Loucy (cell line): ENCODE measurements at regions not wholly inside any gene's neighbourhood (a gene's known extent, or its start where the extent isn't known, plus 50 kb on each side); places are given as distances from the start of the nearest gene placed in this dataset.

ENCODE experiments used
- H2AFZ ChIP-seq: fragments of 200-600 bp; sonication (generic); 2 replicates; pipeline ENCODE4 v1.6.0; 2016; ENCODE audit warnings: antibody characterized with exemption, mild to moderate bottlenecking, low read length, moderate library complexity
- H3F3A ChIP-seq: fragments of 200-600 bp; 2 replicates; pipeline ENCODE4 v1.6.0; 2016; ENCODE audit warnings: antibody characterized with exemption, low read depth, mild to moderate bottlenecking
- H3K27me3 ChIP-seq: fragments of 200-600 bp; sonication (generic); 2 replicates; pipeline ENCODE4 v1.6.1; 2014; ENCODE audit warnings: low read length, mild to moderate bottlenecking; ENCODE audit not compliant: insufficient read depth, poor library complexity, severe bottlenecking
- H3K36me3 ChIP-seq: fragments of 200-600 bp; sonication (generic); 2 replicates; pipeline ENCODE4 v1.6.1; 2016; ENCODE audit warnings: low read length; ENCODE audit not compliant: insufficient read depth
- H3K4me1 ChIP-seq: fragments of 200-600 bp; sonication (generic); 2 replicates; pipeline ENCODE4 v1.5.1; 2014; ENCODE audit warnings: low read length, mild to moderate bottlenecking; ENCODE audit not compliant: insufficient read depth, poor library complexity, severe bottlenecking
- H3K4me2 ChIP-seq: fragments of 200-600 bp; sonication (generic); 2 replicates; pipeline ENCODE4 v1.6.0; 2014; ENCODE audit warnings: antibody characterized with exemption, low read length, low read depth, mild to moderate bottlenecking; ENCODE audit not compliant: poor library complexity, severe bottlenecking
- H3K4me3 ChIP-seq: fragments of 200-600 bp; sonication (generic); 2 replicates; pipeline ENCODE4 v1.5.1; 2014; ENCODE audit warnings: low read length, mild to moderate bottlenecking, mixed read lengths; ENCODE audit not compliant: poor library complexity, severe bottlenecking
- H3K79me2 ChIP-seq: fragments of 200-600 bp; sonication (generic); 2 replicates; pipeline ENCODE4 v1.6.1; 2014; ENCODE audit warnings: low read length; ENCODE audit not compliant: insufficient read depth
- H3K9ac ChIP-seq: fragments of 200-600 bp; sonication (generic); 2 replicates; pipeline ENCODE4 v1.6.0; 2014; ENCODE audit warnings: mild to moderate bottlenecking, low read depth, low read length, moderate library complexity; ENCODE audit not compliant: poor library complexity, severe bottlenecking
- H3K9me2 ChIP-seq: fragments of 200-600 bp; sonication (generic); replicated peaks from 2 replicates; pipeline ENCODE4 v1.6.1; 2016; ENCODE audit warnings: low read depth, low read length, mixed read lengths
- H3K9me3 ChIP-seq: fragments of 200-600 bp; sonication (generic); 2 replicates; pipeline ENCODE4 v1.6.1; 2014; ENCODE audit warnings: mild to moderate bottlenecking, antibody characterized with exemption, low read length, low read depth; ENCODE audit not compliant: insufficient read depth
- H4K20me1 ChIP-seq: fragments of 200-600 bp; sonication (generic); 2 replicates; pipeline ENCODE4 v1.6.0; 2014; ENCODE audit warnings: antibody characterized with exemption, low read length, mild to moderate bottlenecking; ENCODE audit not compliant: insufficient read depth, poor library complexity, severe bottlenecking
- CTCF ChIP-seq: fragments of 200-600 bp; sonication (generic); conservative IDR thresholded peaks from 2 replicates; pipeline ENCODE4 v1.5.1; 2014; ENCODE audit warnings: mild to moderate bottlenecking, antibody characterized with exemption, low read length
- EZH2phosphoT487 ChIP-seq: fragments of 200-600 bp; IDR thresholded peaks from 2 replicates; pipeline ENCODE4 v1.6.1; 2018; ENCODE audit warnings: antibody characterized with exemption, mild to moderate bottlenecking, moderate library complexity, borderline replicate concordance

- H3K79me2 ChIP-seq, result no peaks in the 10 kb centered on the region
- no peak overlapping the region for H3K4me2 ChIP-seq
- H3K27me3 ChIP-seq, result no peaks in the 10 kb centered on the region
- H3K9ac ChIP-seq, result no peak overlapping the region
- TF ChIP-seq CTCF (no peak), EZH2phosphoT487 (no peak)
- H2AFZ ChIP-seq, result no peak overlapping the region
- no peaks in the 10 kb centered on the region for H3K4me1 ChIP-seq
- H3K4me3 ChIP-seq, result no peak overlapping the region
- H3K36me3 ChIP-seq, result no peaks in the 10 kb centered on the region
- no peaks in the 10 kb centered on the region for H3F3A ChIP-seq
- H3K9me2 ChIP-seq, result no peaks in the 10 kb centered on the region
- no peaks in the 10 kb centered on the region for H3K9me3 ChIP-seq
- H4K20me1 ChIP-seq, result no peaks in the 10 kb centered on the region
These were observed 376.4 kb upstream of the KAZN start for GRCh38 chr1:14222086-14222485.

DNA sequence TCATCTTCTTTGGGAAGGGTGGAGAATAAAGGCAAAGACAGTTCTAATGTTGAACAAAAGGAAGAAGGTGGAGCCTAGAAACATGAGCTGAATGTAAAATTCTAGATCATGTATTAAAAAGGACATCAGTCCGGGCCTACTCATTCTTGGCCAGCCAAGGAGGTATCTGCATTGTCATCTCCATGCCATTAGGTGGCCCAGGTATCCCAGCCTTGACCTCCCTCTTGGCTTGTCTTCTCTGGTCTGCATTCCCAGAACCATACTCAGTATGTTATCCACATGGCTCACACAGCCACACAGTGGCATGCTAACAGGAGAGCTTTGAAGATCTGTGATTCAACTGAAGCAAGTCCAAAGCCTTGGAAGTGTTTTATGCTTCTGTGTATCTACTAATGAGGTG is 369.8 kb upstream of the KAZN start:
- no peak overlapping the region for H2AFZ ChIP-seq
- H3K9ac ChIP-seq, result no peak overlapping the region
- H3K79me2 ChIP-seq, result no peaks in the 10 kb centered on the region
- no peak overlapping the region for H3K4me3 ChIP-seq
- H3K4me1 ChIP-seq, result no peaks in the 10 kb centered on the region
- H3K36me3 ChIP-seq, result no peaks in the 10 kb centered on the region
- no peaks in the 10 kb centered on the region for H3K27me3 ChIP-seq
- no peaks in the 10 kb centered on the region for H3K9me2 ChIP-seq
- TF ChIP-seq EZH2phosphoT487, result no peak
- no peak for TF ChIP-seq CTCF
- H3K4me2 ChIP-seq, result no peak overlapping the region
- no peaks in the 10 kb centered on the region for H4K20me1 ChIP-seq
- H3K9me3 ChIP-seq, result no peaks in the 10 kb centered on the region
- H3F3A ChIP-seq, result no peaks in the 10 kb centered on the region

- no peaks in the 10 kb centered on the region for H4K20me1 ChIP-seq
- H3K9me2 ChIP-seq, result no peaks in the 10 kb centered on the region
- H3K36me3 ChIP-seq, result no peaks in the 10 kb centered on the region
- H3K27me3 ChIP-seq, result no peaks in the 10 kb centered on the region
- H3K9ac ChIP-seq, result no peak overlapping the region
- H3F3A ChIP-seq, result no peaks in the 10 kb centered on the region
- no peaks in the 10 kb centered on the region; the same call in 1 of the 2 replicates for H3K9me3 ChIP-seq
- no peak overlapping the region for H3K4me3 ChIP-seq
- no peaks in the 10 kb centered on the region for H3K79me2 ChIP-seq
- H3K4me1 ChIP-seq, result no peaks in the 10 kb centered on the region
- TF ChIP-seq EZH2phosphoT487 (no peak), CTCF (no peak)
- no peak overlapping the region for H3K4me2 ChIP-seq
- no peak overlapping the region for H2AFZ ChIP-seq
These were observed 365.0 kb upstream of the KAZN start for GRCh38 chr1:14233510-14233909.
